ENCODE measurements at regions not wholly inside any gene's neighbourhood (a gene's known extent, or its start where the extent isn't known, plus 50 kb on each side); places are given as distances from the start of the nearest gene placed in this dataset.

- POLR2A ChIA-PET = no interaction called here
- Mint-ChIP-seq H3K27ac (no peak overlapping the region), H3K4me1 (peaks cover 22% of the 10 kb centered on the region), H3K9me3 (no peaks in the 10 kb centered on the region), H3K4me3 (no peak overlapping the region), H3K27me3 (ENCODE audit: low read depth) (no peaks in the 10 kb centered on the region), H3K36me3 (no peaks in the 10 kb centered on the region)
- TF ChIP-seq MYBL2 (CRISPR knock-in tag; IDR thresholded peaks at IDR 0.05) (no peak), E2F1 (CRISPR knock-in tag; IDR thresholded peaks at IDR 0.05) (no peak), SP1 (CRISPR knock-in tag; conservative IDR thresholded peaks at IDR 0.05) (no peak), ERG (CRISPR knock-in tag; IDR thresholded peaks at IDR 0.05) (no peak), JAZF1 (CRISPR knock-in tag; IDR thresholded peaks at IDR 0.05) (no peak), TP53 (CRISPR knock-in tag; IDR thresholded peaks at IDR 0.05) (no peak), ZNF263 (CRISPR knock-in tag; IDR thresholded peaks at IDR 0.05; ENCODE audit: low read depth) (no peak), ZNF317 (CRISPR knock-in tag; IDR thresholded peaks at IDR 0.05; ENCODE audit: borderline replicate concordance, low read depth) (no peak), MXD4 (CRISPR knock-in tag; IDR thresholded peaks at IDR 0.05; ENCODE audit: borderline replicate concordance) (no peak)
- no peak for ATAC-seq
- DNase-seq (ENCODE audit: low spot score) = no peak
- CTCF ChIA-PET = no interaction called here
Observed at GRCh38 chr13:73740666-73741065, 393.5 kb downstream of the KLF12 start.

DNA sequence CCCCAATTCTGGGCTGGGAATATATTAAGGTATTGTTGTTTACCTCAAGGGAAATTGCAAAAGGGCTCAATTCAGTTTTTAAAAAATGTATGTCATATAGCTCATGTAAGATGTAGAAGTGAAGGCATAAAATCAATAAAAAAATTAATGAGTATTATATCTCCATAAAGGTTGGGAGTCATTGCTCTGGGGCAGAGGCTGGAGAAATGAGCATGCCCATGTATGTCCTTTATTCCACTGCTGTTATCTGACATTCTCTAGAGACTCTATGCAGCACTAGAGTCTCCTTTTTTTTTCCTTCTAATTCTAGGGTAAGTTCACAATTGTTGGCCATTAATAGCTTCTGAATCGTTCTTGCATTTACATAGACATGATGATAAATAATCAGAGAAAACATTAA lies 394.8 kb downstream of the KLF12 start:
- Mint-ChIP-seq H3K36me3 (no peaks in the 10 kb centered on the region), H3K9me3 (no peaks in the 10 kb centered on the region), H3K27ac (no peak overlapping the region), H3K27me3 (ENCODE audit: low read depth) (no peaks in the 10 kb centered on the region), H3K4me3 (no peak overlapping the region), H3K4me1 (peaks cover 28% of the 10 kb centered on the region)
- ATAC-seq (no peak), DNase-seq (ENCODE audit: low spot score) (no peak)
- ChIA-PET CTCF (no interaction called here), POLR2A (no interaction called here)
- TF ChIP-seq GRHL2 (CRISPR knock-in tag; IDR thresholded peaks at IDR 0.05; ENCODE audit: insufficient replicate concordance, severe bottlenecking) = no peak
- no peak for TF ChIP-seq TP53 (CRISPR knock-in tag; IDR thresholded peaks at IDR 0.05)
- TF ChIP-seq, protein P1, sequence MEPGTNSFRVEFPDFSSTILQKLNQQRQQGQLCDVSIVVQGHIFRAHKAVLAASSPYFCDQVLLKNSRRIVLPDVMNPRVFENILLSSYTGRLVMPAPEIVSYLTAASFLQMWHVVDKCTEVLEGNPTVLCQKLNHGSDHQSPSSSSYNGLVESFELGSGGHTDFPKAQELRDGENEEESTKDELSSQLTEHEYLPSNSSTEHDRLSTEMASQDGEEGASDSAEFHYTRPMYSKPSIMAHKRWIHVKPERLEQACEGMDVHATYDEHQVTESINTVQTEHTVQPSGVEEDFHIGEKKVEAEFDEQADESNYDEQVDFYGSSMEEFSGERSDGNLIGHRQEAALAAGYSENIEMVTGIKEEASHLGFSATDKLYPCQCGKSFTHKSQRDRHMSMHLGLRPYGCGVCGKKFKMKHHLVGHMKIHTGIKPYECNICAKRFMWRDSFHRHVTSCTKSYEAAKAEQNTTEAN (CRISPR knock-in tag; IDR thresholded peaks at IDR 0.05) = no peak
- no peak for TF ChIP-seq PRDM15 (CRISPR knock-in tag; IDR thresholded peaks at IDR 0.05)
- no peak for TF ChIP-seq NR1H2 (CRISPR knock-in tag; IDR thresholded peaks at IDR 0.05)
- TF ChIP-seq, protein P2, sequence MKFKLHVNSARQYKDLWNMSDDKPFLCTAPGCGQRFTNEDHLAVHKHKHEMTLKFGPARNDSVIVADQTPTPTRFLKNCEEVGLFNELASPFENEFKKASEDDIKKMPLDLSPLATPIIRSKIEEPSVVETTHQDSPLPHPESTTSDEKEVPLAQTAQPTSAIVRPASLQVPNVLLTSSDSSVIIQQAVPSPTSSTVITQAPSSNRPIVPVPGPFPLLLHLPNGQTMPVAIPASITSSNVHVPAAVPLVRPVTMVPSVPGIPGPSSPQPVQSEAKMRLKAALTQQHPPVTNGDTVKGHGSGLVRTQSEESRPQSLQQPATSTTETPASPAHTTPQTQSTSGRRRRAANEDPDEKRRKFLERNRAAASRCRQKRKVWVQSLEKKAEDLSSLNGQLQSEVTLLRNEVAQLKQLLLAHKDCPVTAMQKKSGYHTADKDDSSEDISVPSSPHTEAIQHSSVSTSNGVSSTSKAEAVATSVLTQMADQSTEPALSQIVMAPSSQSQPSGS (CRISPR knock-in tag; IDR thresholded peaks at IDR 0.05; ENCODE audit: borderline replicate concordance, low read depth) = no peak
- no peak for TF ChIP-seq ZNF416 (CRISPR knock-in tag; IDR thresholded peaks at IDR 0.05)
- TF ChIP-seq STAT6 (CRISPR knock-in tag; conservative IDR thresholded peaks at IDR 0.05; ENCODE audit: low read depth) = no peak
- TF ChIP-seq, protein P3, sequence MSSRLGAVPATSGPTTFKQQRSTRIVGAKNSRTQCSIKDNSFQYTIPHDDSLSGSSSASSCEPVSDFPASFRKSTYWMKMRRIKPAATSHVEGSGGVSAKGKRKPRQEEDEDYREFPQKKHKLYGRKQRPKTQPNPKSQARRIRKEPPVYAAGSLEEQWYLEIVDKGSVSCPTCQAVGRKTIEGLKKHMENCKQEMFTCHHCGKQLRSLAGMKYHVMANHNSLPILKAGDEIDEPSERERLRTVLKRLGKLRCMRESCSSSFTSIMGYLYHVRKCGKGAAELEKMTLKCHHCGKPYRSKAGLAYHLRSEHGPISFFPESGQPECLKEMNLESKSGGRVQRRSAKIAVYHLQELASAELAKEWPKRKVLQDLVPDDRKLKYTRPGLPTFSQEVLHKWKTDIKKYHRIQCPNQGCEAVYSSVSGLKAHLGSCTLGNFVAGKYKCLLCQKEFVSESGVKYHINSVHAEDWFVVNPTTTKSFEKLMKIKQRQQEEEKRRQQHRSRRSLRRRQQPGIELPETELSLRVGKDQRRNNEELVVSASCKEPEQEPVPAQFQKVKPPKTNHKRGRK (CRISPR knock-in tag; IDR thresholded peaks at IDR 0.05; ENCODE audit: borderline replicate concordance) = no peak
- TF ChIP-seq, protein P4, sequence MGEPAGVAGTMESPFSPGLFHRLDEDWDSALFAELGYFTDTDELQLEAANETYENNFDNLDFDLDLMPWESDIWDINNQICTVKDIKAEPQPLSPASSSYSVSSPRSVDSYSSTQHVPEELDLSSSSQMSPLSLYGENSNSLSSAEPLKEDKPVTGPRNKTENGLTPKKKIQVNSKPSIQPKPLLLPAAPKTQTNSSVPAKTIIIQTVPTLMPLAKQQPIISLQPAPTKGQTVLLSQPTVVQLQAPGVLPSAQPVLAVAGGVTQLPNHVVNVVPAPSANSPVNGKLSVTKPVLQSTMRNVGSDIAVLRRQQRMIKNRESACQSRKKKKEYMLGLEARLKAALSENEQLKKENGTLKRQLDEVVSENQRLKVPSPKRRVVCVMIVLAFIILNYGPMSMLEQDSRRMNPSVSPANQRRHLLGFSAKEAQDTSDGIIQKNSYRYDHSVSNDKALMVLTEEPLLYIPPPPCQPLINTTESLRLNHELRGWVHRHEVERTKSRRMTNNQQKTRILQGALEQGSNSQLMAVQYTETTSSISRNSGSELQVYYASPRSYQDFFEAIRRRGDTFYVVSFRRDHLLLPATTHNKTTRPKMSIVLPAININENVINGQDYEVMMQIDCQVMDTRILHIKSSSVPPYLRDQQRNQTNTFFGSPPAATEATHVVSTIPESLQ (CRISPR knock-in tag; IDR thresholded peaks at IDR 0.05) = no peak

Measured in WTC11 (cell line).